ENCODE measurements at regions not wholly inside any gene's neighbourhood (a gene's known extent, or its start where the extent isn't known, plus 50 kb on each side); places are given as distances from the start of the nearest gene placed in this dataset.

DNA sequence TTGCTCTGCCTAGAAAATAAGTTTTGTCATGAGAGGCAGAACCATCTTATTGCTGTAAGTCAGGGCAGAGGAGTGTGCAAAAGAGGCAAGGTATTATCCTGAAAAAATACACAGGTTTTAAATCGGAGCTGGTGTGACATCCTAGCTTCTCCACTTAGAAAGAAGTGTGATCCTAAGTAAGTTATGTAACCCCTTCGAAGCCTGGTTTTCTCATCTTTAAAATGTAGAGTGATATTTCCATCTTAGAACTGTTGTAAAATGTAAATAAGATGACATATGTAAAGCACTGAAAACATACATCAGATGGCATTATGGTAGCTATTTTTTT, 65.1 kb downstream of the IER5 start:
- H3K4me3 ChIP-seq (ENCODE audit: low read length) = no peak overlapping the region
- no peaks in the 10 kb centered on the region for H3K27me3 ChIP-seq (ENCODE audit: control insufficient read depth, insufficient read depth, low read length, poor library complexity, severe bottlenecking)
- DNase-seq = no peak
- peaks cover 2% of the 10 kb centered on the region for H3K27me3 Mint-ChIP-seq (ENCODE audit: insufficient read depth)
- no peaks in the 10 kb centered on the region for H3K36me3 Mint-ChIP-seq (ENCODE audit: low read depth)
- peak overlapping the region; percentile 60 for H3K27ac Mint-ChIP-seq
- H3K4me1 Mint-ChIP-seq = peaks cover 37% of the 10 kb centered on the region
- no peaks in the 10 kb centered on the region for H3K36me3 ChIP-seq (ENCODE audit: control insufficient read depth, insufficient read depth, low read length)
- peaks cover 21% of the 10 kb centered on the region for H3K9me3 ChIP-seq (ENCODE audit: control insufficient read depth, low read length)
- no peak overlapping the region for H3K4me3 Mint-ChIP-seq
- no peak overlapping the region for H3K9ac ChIP-seq (ENCODE audit: extremely low read depth, low read length, poor library complexity, severe bottlenecking)
- WGBS, 2 experiments (ENCODE audit: insufficient coverage in 1 of 2, insufficient read length in 1 of 2) = 71 to 98% methylated on average over 1 to 2 of the region's 2 CpGs
- H3K27ac ChIP-seq (ENCODE audit: low read depth, low read length) = no peak overlapping the region
- peaks cover 16% of the 10 kb centered on the region for H3K9me3 Mint-ChIP-seq
- H3K4me1 ChIP-seq (ENCODE audit: control insufficient read depth, insufficient read depth, low read length) = peaks cover 13% of the 10 kb centered on the region
- TF ChIP-seq, protein P1, sequence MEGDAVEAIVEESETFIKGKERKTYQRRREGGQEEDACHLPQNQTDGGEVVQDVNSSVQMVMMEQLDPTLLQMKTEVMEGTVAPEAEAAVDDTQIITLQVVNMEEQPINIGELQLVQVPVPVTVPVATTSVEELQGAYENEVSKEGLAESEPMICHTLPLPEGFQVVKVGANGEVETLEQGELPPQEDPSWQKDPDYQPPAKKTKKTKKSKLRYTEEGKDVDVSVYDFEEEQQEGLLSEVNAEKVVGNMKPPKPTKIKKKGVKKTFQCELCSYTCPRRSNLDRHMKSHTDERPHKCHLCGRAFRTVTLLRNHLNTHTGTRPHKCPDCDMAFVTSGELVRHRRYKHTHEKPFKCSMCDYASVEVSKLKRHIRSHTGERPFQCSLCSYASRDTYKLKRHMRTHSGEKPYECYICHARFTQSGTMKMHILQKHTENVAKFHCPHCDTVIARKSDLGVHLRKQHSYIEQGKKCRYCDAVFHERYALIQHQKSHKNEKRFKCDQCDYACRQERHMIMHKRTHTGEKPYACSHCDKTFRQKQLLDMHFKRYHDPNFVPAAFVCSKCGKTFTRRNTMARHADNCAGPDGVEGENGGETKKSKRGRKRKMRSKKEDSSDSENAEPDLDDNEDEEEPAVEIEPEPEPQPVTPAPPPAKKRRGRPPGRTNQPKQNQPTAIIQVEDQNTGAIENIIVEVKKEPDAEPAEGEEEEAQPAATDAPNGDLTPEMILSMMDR (conservative IDR thresholded peaks at IDR 0.05) = no peak

DNA sequence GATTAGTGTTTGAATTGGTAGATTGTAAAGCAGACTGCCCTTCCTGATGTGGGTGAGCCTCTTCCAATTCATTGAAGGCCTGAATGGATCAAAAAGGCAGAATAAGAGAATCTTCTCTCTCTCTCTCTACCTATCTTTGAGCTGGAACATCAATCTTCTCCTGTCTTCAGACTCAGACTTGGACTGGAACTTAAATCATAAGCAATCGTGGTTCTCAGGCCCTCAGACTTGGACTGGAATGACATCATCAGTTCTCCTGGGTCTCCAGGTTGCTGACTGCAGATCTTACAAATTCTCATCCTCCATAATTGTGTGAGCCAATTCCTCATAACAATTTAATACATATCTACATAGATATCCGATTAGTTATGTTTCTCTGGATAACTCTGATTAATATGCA, 66.8 kb downstream of the IER5 start:
- Histone ChIP-seq H3K4me3 (ENCODE audit: low read length) (no peak overlapping the region), H3K9ac (ENCODE audit: extremely low read depth, low read length, poor library complexity, severe bottlenecking) (no peak overlapping the region), H3K36me3 (ENCODE audit: control insufficient read depth, insufficient read depth, low read length) (no peaks in the 10 kb centered on the region), H3K27me3 (ENCODE audit: control insufficient read depth, insufficient read depth, low read length, poor library complexity, severe bottlenecking) (no peaks in the 10 kb centered on the region), H3K9me3 (ENCODE audit: control insufficient read depth, low read length) (peaks cover 27% of the 10 kb centered on the region), H3K27ac (ENCODE audit: low read depth, low read length) (no peak overlapping the region), H3K4me1 (ENCODE audit: control insufficient read depth, insufficient read depth, low read length) (peaks cover 13% of the 10 kb centered on the region)
- no peak overlapping the region for H3K4me3 Mint-ChIP-seq
- DNase-seq = no peak
- no peak overlapping the region for H3K27ac Mint-ChIP-seq
- TF ChIP-seq, protein P1 (conservative IDR thresholded peaks at IDR 0.05) = no peak
- H3K9me3 Mint-ChIP-seq = peaks cover 24% of the 10 kb centered on the region
- H3K4me1 Mint-ChIP-seq = peaks cover 32% of the 10 kb centered on the region
- H3K36me3 Mint-ChIP-seq (ENCODE audit: low read depth) = no peaks in the 10 kb centered on the region
- H3K27me3 Mint-ChIP-seq (ENCODE audit: insufficient read depth) = peaks cover 3% of the 10 kb centered on the region
- WGBS, 2 experiments (ENCODE audit: insufficient coverage in 1 of 2, insufficient read length in 1 of 2) = 86 to 90% methylated on average over 1 of the region's 2 CpGs

GRCh38 chr1:181159451-181160140, 71.1 kb downstream of the IER5 start:
- no peaks in the 10 kb centered on the region for H3K36me3 Mint-ChIP-seq (ENCODE audit: low read depth)
- H3K36me3 ChIP-seq (ENCODE audit: control insufficient read depth, insufficient read depth, low read length) = no peaks in the 10 kb centered on the region
- TF ChIP-seq, protein P1 (conservative IDR thresholded peaks at IDR 0.05) = no peak
- peak overlapping the region; percentile 20 for H3K4me3 ChIP-seq (ENCODE audit: low read length)
- peaks cover 59% of the 10 kb centered on the region for H3K9me3 ChIP-seq (ENCODE audit: control insufficient read depth, low read length)
- H3K27ac Mint-ChIP-seq = no peak overlapping the region
- H3K27me3 Mint-ChIP-seq (ENCODE audit: insufficient read depth) = peaks cover 11% of the 10 kb centered on the region
- peaks cover 58% of the 10 kb centered on the region for H3K9me3 Mint-ChIP-seq
- no peaks in the 10 kb centered on the region for H3K27me3 ChIP-seq (ENCODE audit: control insufficient read depth, insufficient read depth, low read length, poor library complexity, severe bottlenecking)
- no peak for DNase-seq
- no peak overlapping the region for H3K27ac ChIP-seq (ENCODE audit: low read depth, low read length)
- no peaks in the 10 kb centered on the region for H3K4me1 ChIP-seq (ENCODE audit: control insufficient read depth, insufficient read depth, low read length)
- no peak overlapping the region for H3K4me3 Mint-ChIP-seq
- no peaks in the 10 kb centered on the region for H3K4me1 Mint-ChIP-seq
- WGBS, 2 experiments (ENCODE audit: insufficient coverage in 1 of 2, insufficient read length in 1 of 2) = 91 to 100% methylated on average over 2 to 10 of the region's 10 CpGs
- no peak overlapping the region for H3K9ac ChIP-seq (ENCODE audit: extremely low read depth, low read length, poor library complexity, severe bottlenecking)

Measured in endodermal cell (in vitro differentiated cells).